ENCODE measurements at regions not wholly inside any gene's neighbourhood (a gene's known extent, or its start where the extent isn't known, plus 50 kb on each side); places are given as distances from the start of the nearest gene placed in this dataset.

GRCh38 chr10:70981936-70982335 is 93.6 kb upstream of the PCBD1 start:
- TF ChIP-seq CTCF (IDR thresholded peaks at IDR 0.05) = no peak
- no peak for TF ChIP-seq POLR2A (IDR thresholded peaks at IDR 0.05)
- WGBS, 2 donors = 90 to 94% methylated on average over 6 of the region's 6 CpGs
- no peaks in the 10 kb centered on the region for H3K27me3 ChIP-seq
- DNase-seq = no peak
- H3K27ac ChIP-seq = no peak overlapping the region
- no peak overlapping the region for H3K4me3 ChIP-seq (replicated peaks in 1 of 3)
- H3K4me1 ChIP-seq = no peaks in the 10 kb centered on the region
- H3K36me3 ChIP-seq = no peaks in the 10 kb centered on the region
- intact Hi-C loops (cut with DNase I) = no loop called here
- H3K9me3 ChIP-seq = no peaks in the 10 kb centered on the region

GRCh38 chr10:70982443-70982842 is 94.1 kb upstream of the PCBD1 start:
- Histone ChIP-seq H3K9me3 (no peaks in the 10 kb centered on the region), H3K4me3 (replicated peaks in 1 of 3) (no peak overlapping the region), H3K27ac (no peak overlapping the region), H3K27me3 (no peaks in the 10 kb centered on the region), H3K36me3 (no peaks in the 10 kb centered on the region), H3K4me1 (no peaks in the 10 kb centered on the region)
- intact Hi-C loops (cut with DNase I) = no loop called here
- DNase-seq = no peak
- 79 to 89% methylated on average over 3 of the region's 3 CpGs for WGBS, 2 donors
- TF ChIP-seq CTCF (IDR thresholded peaks at IDR 0.05) = no peak
- TF ChIP-seq POLR2A (IDR thresholded peaks at IDR 0.05) = no peak

GRCh38 chr10:70984986-70985722 is 96.8 kb upstream of the PCBD1 start:
- Histone ChIP-seq H3K4me3 (replicated peaks in 1 of 3) (no peak overlapping the region), H3K27me3 (no peaks in the 10 kb centered on the region), H3K4me1 (no peaks in the 10 kb centered on the region), H3K36me3 (no peaks in the 10 kb centered on the region), H3K27ac (no peak overlapping the region), H3K9me3 (no peaks in the 10 kb centered on the region)
- 78 to 86% methylated on average over 8 of the region's 8 CpGs for WGBS, 2 donors
- intact Hi-C loops (cut with DNase I) = no loop called here
- TF ChIP-seq CTCF (IDR thresholded peaks at IDR 0.05) = no peak
- no peak for TF ChIP-seq POLR2A (IDR thresholded peaks at IDR 0.05)
- DNase-seq = no peak

GRCh38 chr10:70985824-70986622 is 97.7 kb upstream of the PCBD1 start:
- Histone ChIP-seq H3K36me3 (no peaks in the 10 kb centered on the region), H3K4me1 (no peaks in the 10 kb centered on the region), H3K4me3 (replicated peaks in 1 of 3) (no peak overlapping the region), H3K9me3 (no peaks in the 10 kb centered on the region), H3K27me3 (no peaks in the 10 kb centered on the region), H3K27ac (no peak overlapping the region)
- no peak for TF ChIP-seq CTCF (IDR thresholded peaks at IDR 0.05)
- DNase-seq = no peak
- intact Hi-C loops (cut with DNase I) = no loop called here
- WGBS, 2 donors = 70 to 76% methylated on average over 13 of the region's 13 CpGs

GRCh38 chr10:70986623-70986950 is 98.2 kb upstream of the PCBD1 start:
- Histone ChIP-seq H3K36me3 (no peaks in the 10 kb centered on the region), H3K4me3 (replicated peaks in 1 of 3) (no peak overlapping the region), H3K27ac (no peak overlapping the region), H3K9me3 (no peaks in the 10 kb centered on the region), H3K27me3 (no peaks in the 10 kb centered on the region), H3K4me1 (no peaks in the 10 kb centered on the region)
- intact Hi-C loops (cut with DNase I) = no loop called here
- no peak for DNase-seq
- WGBS, 2 donors = 89 to 94% methylated on average over 7 of the region's 7 CpGs
- TF ChIP-seq POLR2A (IDR thresholded peaks at IDR 0.05) = no peak
- no peak for TF ChIP-seq CTCF (IDR thresholded peaks at IDR 0.05)

Data from thyroid gland (tissue), 4 donors.